Tibial nerve (tissue), 4 donors: ENCODE measurements at regions not wholly inside any gene's neighbourhood (a gene's known extent, or its start where the extent isn't known, plus 50 kb on each side); places are given as distances from the start of the nearest gene placed in this dataset.

Experiments
- DNase-seq, 2 donors: peaks; one replicate each; pipeline ENCODE4 v3.0.0-alpha.2; 2019; ENCODE audit warnings: low spot score in 2 of 2
- H3K27ac ChIP-seq, 4 donors: fragments of 200-600 bp; sonication (generic) in 3 of 4; one replicate each; pipeline ENCODE4 v1.5.1; 2017 to 2019; ENCODE audit warnings: mild to moderate bottlenecking in 1 of 4
- H3K27me3 ChIP-seq, 2 donors: fragments of 200-600 bp; sonication (generic) in 1 of 2; one replicate each; pipeline versions ENCODE4 v1.5.1 to v1.6.0; 2017 to 2019
- H3K36me3 ChIP-seq, 3 donors: fragments of 200-600 bp; sonication (generic); one replicate each; pipeline ENCODE4 v1.5.1; 2018 to 2019
- H3K4me1 ChIP-seq, 4 donors: fragments of 200-600 bp; sonication (generic) in 3 of 4; one replicate each; pipeline ENCODE4 v1.5.1; 2017 to 2019
- H3K4me3 ChIP-seq, 4 donors: fragments of 200-600 bp; sonication (generic) in 3 of 4; one replicate each; pipeline ENCODE4 v1.5.1; 2017 to 2019; ENCODE audit warnings: mild to moderate bottlenecking in 1 of 4, moderate library complexity in 1 of 4
- H3K9me3 ChIP-seq, 4 donors: fragments of 200-600 bp; sonication (generic) in 3 of 4; one replicate each; pipeline ENCODE4 v1.5.1; 2017 to 2019
- CTCF ChIP-seq, 5 experiments: fragments of 200-600 bp in 3 of 5; fragments of 450-650 bp in 2 of 5; sonication (generic) in 3 of 5; IDR thresholded peaks; one replicate each; pipeline ENCODE4 v1.5.1; 2016 to 2019; ENCODE audit warnings: antibody characterized with exemption in 5 of 5, mild to moderate bottlenecking in 3 of 5, moderate library complexity in 2 of 5
- EP300 ChIP-seq, 2 donors: sonication (generic); formaldehyde crosslinking; IDR thresholded peaks; one replicate each; pipeline ENCODE4 v1.6.1; 2017; ENCODE audit warnings: antibody characterized with exemption in 2 of 2, mild to moderate bottlenecking in 1 of 2
- POLR2A ChIP-seq, 2 donors: fragments of 450-650 bp; IDR thresholded peaks; one replicate each; pipeline ENCODE4 v1.6.1; 2017; ENCODE audit warnings: antibody characterized with exemption in 2 of 2, mild to moderate bottlenecking in 2 of 2, moderate library complexity in 2 of 2
- WGBS, 2 donors: methylation state at CpG; one replicate each; pipeline ENCODE4 v1.1.5; 2018; 5-methylcytosine and 5-hydroxymethylcytosine counted together

GRCh38 chr4:100889898-100890297, 372.1 kb upstream of the EMCN start:
- Histone ChIP-seq H3K27ac (no peak overlapping the region), H3K9me3 (peaks cover 0 to 22% (median 7%) of the 10 kb centered on the region in 4 donors), H3K36me3 (no peaks in the 10 kb centered on the region), H3K4me1 (no peaks in the 10 kb centered on the region), H3K4me3 (no peak overlapping the region), H3K27me3 (no peaks in the 10 kb centered on the region)
- TF ChIP-seq EP300 (IDR thresholded peaks at IDR 0.05) = no peak
- TF ChIP-seq CTCF (IDR thresholded peaks at IDR 0.05) = no peak
- no peak for TF ChIP-seq POLR2A (IDR thresholded peaks at IDR 0.05)
- DNase-seq = no peak

GRCh38 chr4:100889401-100889800, 371.6 kb upstream of the EMCN start:
- peaks cover 0 to 27% (median 7%) of the 10 kb centered on the region in 4 donors for H3K9me3 ChIP-seq
- no peak overlapping the region for H3K27ac ChIP-seq
- no peak for TF ChIP-seq EP300 (IDR thresholded peaks at IDR 0.05)
- no peaks in the 10 kb centered on the region for H3K27me3 ChIP-seq
- no peak for DNase-seq
- no peaks in the 10 kb centered on the region for H3K36me3 ChIP-seq
- no peaks in the 10 kb centered on the region for H3K4me1 ChIP-seq
- H3K4me3 ChIP-seq = no peak overlapping the region
- 76 to 81% methylated on average over 2 of the region's 2 CpGs for WGBS, 2 donors

GRCh38 chr4:100882661-100883060, 364.8 kb upstream of the EMCN start:
- DNase-seq = no peak
- Histone ChIP-seq H3K9me3 (peaks cover 0 to 20% (median 7%) of the 10 kb centered on the region in 4 donors), H3K4me3 (no peak overlapping the region), H3K36me3 (no peaks in the 10 kb centered on the region), H3K4me1 (no peaks in the 10 kb centered on the region), H3K27me3 (no peaks in the 10 kb centered on the region), H3K27ac (no peak overlapping the region)
- TF ChIP-seq POLR2A (IDR thresholded peaks at IDR 0.05) = no peak
- TF ChIP-seq CTCF (IDR thresholded peaks at IDR 0.05) = no peak
- no peak for TF ChIP-seq EP300 (IDR thresholded peaks at IDR 0.05)

GRCh38 chr4:100881283-100881682, 363.5 kb upstream of the EMCN start:
- Histone ChIP-seq H3K27me3 (no peaks in the 10 kb centered on the region), H3K4me3 (no peak overlapping the region), H3K36me3 (no peaks in the 10 kb centered on the region), H3K4me1 (no peaks in the 10 kb centered on the region), H3K27ac (no peak overlapping the region), H3K9me3 (peaks cover 0 to 17% (median 4%) of the 10 kb centered on the region in 4 donors)
- DNase-seq = no peak
- 100% methylated on average over 1 of the region's 1 CpG for WGBS, 2 donors
- TF ChIP-seq CTCF (IDR thresholded peaks at IDR 0.05) (no peak), EP300 (IDR thresholded peaks at IDR 0.05) (no peak), POLR2A (IDR thresholded peaks at IDR 0.05) (no peak)

GRCh38 chr4:100880011-100880410, 362.2 kb upstream of the EMCN start:
- Histone ChIP-seq H3K4me3 (no peak overlapping the region), H3K4me1 (no peaks in the 10 kb centered on the region), H3K27me3 (no peaks in the 10 kb centered on the region), H3K36me3 (no peaks in the 10 kb centered on the region), H3K9me3 (peaks cover 0 to 7% (median 0%) of the 10 kb centered on the region in 4 donors), H3K27ac (no peak overlapping the region)
- 91 to 100% methylated on average over 1 of the region's 1 CpG for WGBS, 2 donors
- DNase-seq = no peak
- TF ChIP-seq EP300 (IDR thresholded peaks at IDR 0.05) (no peak), CTCF (IDR thresholded peaks at IDR 0.05) (no peak), POLR2A (IDR thresholded peaks at IDR 0.05) (no peak)

- TF ChIP-seq POLR2A (IDR thresholded peaks at IDR 0.05) (no peak), EP300 (IDR thresholded peaks at IDR 0.05) (no peak), CTCF (IDR thresholded peaks at IDR 0.05) (no peak)
- Histone ChIP-seq H3K4me3 (no peak overlapping the region), H3K36me3 (no peaks in the 10 kb centered on the region), H3K27me3 (no peaks in the 10 kb centered on the region), H3K27ac (no peak overlapping the region), H3K9me3 (peaks cover 0 to 2% (median 0%) of the 10 kb centered on the region in 4 donors), H3K4me1 (no peaks in the 10 kb centered on the region)
- no peak for DNase-seq
- WGBS, 2 donors = 96% methylated on average over 1 of the region's 1 CpG
Measured at GRCh38 chr4:100879471-100879870, 361.6 kb upstream of the EMCN start.
